SK-N-SH (cell line): ENCODE measurements at regions not wholly inside any gene's neighbourhood (a gene's known extent, or its start where the extent isn't known, plus 50 kb on each side); places are given as distances from the start of the nearest gene placed in this dataset.
"Not testable (repeated sequence)": the region's sequence is repeated elsewhere in the genome, so short reads cannot be mapped to it uniquely, and the experiment has no call there.

Experiments used
- CTCF ChIA-PET: fragments of 300-600, 350-600 bp; formaldehyde crosslinking; extraction: SDS; loops from one replicate; lab custom pipeline; 2021; lab: Yijun Ruan, JAX
- POLR2A ChIA-PET: fragments of 350-600 bp; sonication (Branson Sonifier 250); formaldehyde crosslinking; extraction: SDS; loops from one replicate; lab custom pipeline; 2020; ENCODE audit warnings: antibody characterized with exemption, inconsistent platforms; lab: Yijun Ruan, JAX
- DNase-seq: peaks from one replicate; pipeline ENCODE4 v3.0.0; 2012
- H2AFZ ChIP-seq: fragments of 200-600 bp; sonication (generic); 2 replicates; pipeline ENCODE4 v1.8.1; 2016; ENCODE audit warnings: antibody characterized with exemption, mild to moderate bottlenecking, low read depth
- H3F3A ChIP-seq: fragments of 200-600 bp; sonication (generic); replicated peaks from 2 replicates; pipeline ENCODE3; 2016; ENCODE audit warnings: antibody characterized with exemption, mild to moderate bottlenecking; ENCODE audit not compliant: insufficient read depth
- H3K27ac ChIP-seq, 2 experiments: fragments of 200-500 bp in 1 of 2; fragments of 200-600 bp in 1 of 2; sonication (Bioruptor generic) in 1 of 2; sonication (generic), shearing (Covaris generic) in 1 of 2; 2 replicates each; pipeline versions ENCODE4 v1.5.1 to v1.6.1; 2014 to 2016; ENCODE audit warnings: low read depth in 2 of 2, inconsistent platforms in 1 of 2, low read length in 1 of 2, mild to moderate bottlenecking in 1 of 2, mixed read lengths in 1 of 2
- H3K27me3 ChIP-seq: fragments of 200-600 bp; sonication (generic), shearing (Covaris generic); 2 replicates; pipeline ENCODE4 v1.6.1; 2016; ENCODE audit warnings: mixed run types; ENCODE audit not compliant: insufficient read depth
- H3K36me3 ChIP-seq, 2 experiments: fragments of 200-500 bp in 1 of 2; fragments of 200-600 bp in 1 of 2; sonication (Bioruptor generic) in 1 of 2; sonication (generic) in 1 of 2; replicated peaks in 1 of 2; 2 replicates each; pipeline versions ENCODE3 to v1.5.1; 2014 to 2016; ENCODE audit warnings: low read length in 1 of 2, mild to moderate bottlenecking in 1 of 2; ENCODE audit not compliant: insufficient read depth in 2 of 2, control insufficient read depth in 1 of 2
- H3K4me1 ChIP-seq, 2 experiments: fragments of 200-500 bp in 1 of 2; fragments of 200-600 bp in 1 of 2; sonication (Bioruptor generic) in 1 of 2; sonication (generic), shearing (Covaris generic) in 1 of 2; 2 replicates each; pipeline versions ENCODE4 v1.5.1 to v1.6.1; 2014 to 2016; ENCODE audit warnings: low read depth in 1 of 2, low read length in 1 of 2, mixed run types in 1 of 2; ENCODE audit not compliant: insufficient read depth in 2 of 2, control insufficient read depth in 1 of 2
- H3K4me2 ChIP-seq: fragments of 200-600 bp; sonication (generic), shearing (Covaris generic); 2 replicates; pipeline ENCODE4 v1.6.1; 2017; ENCODE audit warnings: mixed run types
- H3K4me3 ChIP-seq, 2 experiments: fragments of 200-500 bp in 1 of 2; fragments of 200-600 bp in 1 of 2; sonication (Bioruptor generic) in 1 of 2; sonication (generic), shearing (Covaris generic) in 1 of 2; 2 replicates each; pipeline versions ENCODE4 v1.5.1 to v1.8.1; 2014 to 2016; ENCODE audit warnings: low read depth in 2 of 2, inconsistent platforms in 1 of 2, low read length in 1 of 2, mild to moderate bottlenecking in 1 of 2, mixed read lengths in 1 of 2, moderate library complexity in 1 of 2
- H3K79me2 ChIP-seq: fragments of 200-600 bp; sonication (generic); 2 replicates; pipeline ENCODE4 v1.8.1; 2017; ENCODE audit warnings: mild to moderate bottlenecking; ENCODE audit not compliant: insufficient read depth
- H3K9ac ChIP-seq: fragments of 200-600 bp; sonication (generic); 2 replicates; pipeline ENCODE4 v1.6.1; 2017; ENCODE audit warnings: mixed run types
- H3K9me2 ChIP-seq: fragments of 200-600 bp; sonication (generic); 2 replicates; pipeline ENCODE4 v1.6.1; 2017; ENCODE audit warnings: mixed run types
- H3K9me3 ChIP-seq: fragments of 200-600 bp; sonication (generic); 2 replicates; pipeline ENCODE4 v1.6.1; 2017; ENCODE audit warnings: mixed run types, mild to moderate bottlenecking, moderate library complexity
- H4K20me1 ChIP-seq: fragments of 200-600 bp; sonication (generic); 2 replicates; pipeline ENCODE4 v1.6.1; 2017; ENCODE audit warnings: mild to moderate bottlenecking, mixed run types; ENCODE audit not compliant: insufficient read depth
- EP300 ChIP-seq, 2 experiments: IDR thresholded peaks; 2 replicates each; pipeline versions ENCODE4 v1.4.0 to v1.6.1; 2012; ENCODE audit warnings: borderline replicate concordance in 1 of 2, low read depth in 1 of 2, low read length in 1 of 2
- FOSL2 ChIP-seq: IDR thresholded peaks from 2 replicates; pipeline ENCODE4 v1.4.0; 2012; ENCODE audit warnings: low read depth, mild to moderate bottlenecking, moderate library complexity, borderline replicate concordance
- FOXJ3 ChIP-seq: sonication (generic); formaldehyde crosslinking; IDR thresholded peaks from 2 replicates; pipeline ENCODE4 v1.5.1; 2020; ENCODE audit warnings: mild to moderate bottlenecking, missing genetic modification reagents
- GABPA ChIP-seq: IDR thresholded peaks from 2 replicates; pipeline ENCODE4 v1.4.0; 2012; ENCODE audit warnings: low read depth, mild to moderate bottlenecking
- GATA2 ChIP-seq: sonication (generic); formaldehyde crosslinking; IDR thresholded peaks from 2 replicates; pipeline ENCODE4 v1.5.0; 2020; ENCODE audit warnings: mild to moderate bottlenecking, missing genetic modification reagents
- NRF1 ChIP-seq: IDR thresholded peaks from 2 replicates; pipeline ENCODE4 v1.6.1; 2012; ENCODE audit warnings: low read depth, mild to moderate bottlenecking, low read length
- POLR2AphosphoS5 ChIP-seq: IDR thresholded peaks from 2 replicates; pipeline ENCODE4 v1.6.1; 2012; ENCODE audit warnings: low read depth, low read length
- SMC3 ChIP-seq: IDR thresholded peaks from 2 replicates; pipeline ENCODE4 v1.6.1; 2012; ENCODE audit warnings: low read depth, low read length, improper control_type of control experiment
- WGBS: methylation state at CpG from one replicate; pipeline ENCODE4 v1.1.6; 2017; ENCODE audit warnings: low lambda C conversion rate; 5-methylcytosine and 5-hydroxymethylcytosine counted together
- TF ChIP-seq, protein P1 (sequence below): fragments of 150-350 bp; IDR thresholded peaks from 2 replicates; pipeline ENCODE4 v1.6.1; 2017; ENCODE audit warnings: antibody characterized with exemption, low read length, low read depth, borderline replicate concordance
- TF ChIP-seq, protein P2 (sequence below): fragments of 150-350 bp; IDR thresholded peaks from 2 replicates; pipeline ENCODE4 v1.6.1; 2016; ENCODE audit warnings: mild to moderate bottlenecking, low read depth, low read length

DNA sequence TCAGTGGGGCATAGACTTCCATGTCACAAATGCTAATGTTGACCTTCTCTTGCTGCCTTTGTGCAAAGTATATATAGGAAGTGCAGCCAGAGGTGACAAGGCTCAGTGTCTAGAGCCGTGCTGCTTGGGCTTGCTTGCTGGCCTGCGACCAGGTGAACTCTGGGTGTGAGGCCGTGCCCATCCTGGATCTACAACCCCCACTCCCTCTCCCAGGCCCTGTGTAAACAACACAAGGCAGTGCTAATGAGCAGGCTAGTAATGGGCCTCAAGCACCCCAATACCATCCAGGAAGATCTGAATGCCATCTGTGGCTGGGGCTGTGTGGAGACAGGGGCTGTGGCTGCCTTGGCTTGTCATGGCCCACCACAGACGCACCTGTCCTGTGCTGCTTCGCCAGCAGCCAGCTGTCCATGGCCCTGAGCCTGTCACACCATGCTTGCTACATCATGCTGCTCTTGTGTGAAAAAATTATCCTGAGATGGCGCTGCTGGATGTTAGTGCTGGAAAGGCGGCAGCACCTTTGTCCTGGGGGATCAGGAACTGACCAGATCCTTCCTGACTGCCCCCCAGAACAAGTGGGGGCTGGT, 107.6 kb upstream of the ZNF92 start (continued):
- TF ChIP-seq, protein P1, sequence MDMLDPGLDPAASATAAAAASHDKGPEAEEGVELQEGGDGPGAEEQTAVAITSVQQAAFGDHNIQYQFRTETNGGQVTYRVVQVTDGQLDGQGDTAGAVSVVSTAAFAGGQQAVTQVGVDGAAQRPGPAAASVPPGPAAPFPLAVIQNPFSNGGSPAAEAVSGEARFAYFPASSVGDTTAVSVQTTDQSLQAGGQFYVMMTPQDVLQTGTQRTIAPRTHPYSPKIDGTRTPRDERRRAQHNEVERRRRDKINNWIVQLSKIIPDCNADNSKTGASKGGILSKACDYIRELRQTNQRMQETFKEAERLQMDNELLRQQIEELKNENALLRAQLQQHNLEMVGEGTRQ, result no peak

- ChIA-PET CTCF (interaction anchor here (1.1 to 1.2 kb wide), 2 partner anchors 44 to 48 kb away, joined by 3 to 4 read pairs; no protein-coding TSS in a partner anchor), POLR2A (no interaction called here)
- Histone ChIP-seq H3K4me3 (no peak overlapping the region), H3K4me2 (no peak overlapping the region), H3K4me1 (peaks cover 0 to 22% of the 10 kb centered on the region in 2 experiments; a peak in 1 of 4 replicates), H3K9ac (no peak overlapping the region), H3K36me3 (no peaks in the 10 kb centered on the region), H4K20me1 (no peaks in the 10 kb centered on the region), H3F3A (no peaks in the 10 kb centered on the region), H3K9me3 (no peaks in the 10 kb centered on the region), H2AFZ (no peak overlapping the region), H3K27ac (no peak overlapping the region), H3K79me2 (no peaks in the 10 kb centered on the region), H3K9me2 (no peaks in the 10 kb centered on the region), H3K27me3 (no peaks in the 10 kb centered on the region; the same call in 1 of the 2 replicates)
- 36% methylated on average over 2 of the region's 5 CpGs for WGBS
- no peak for DNase-seq
- TF ChIP-seq SMC3 (no peak), FOXJ3 (CRISPR knock-in tag) (no peak), EP300 (IDR thresholded peaks at IDR 0.05; ENCODE audit: borderline replicate concordance in 1 of 2, low read depth in 1 of 2, low read length in 1 of 2) (no peak), FOSL2 (no peak), GABPA (no peak), NRF1 (no peak), POLR2AphosphoS5 (no peak), GATA2 (0 out of 2 replicates have a peak, but pooled peaks have one; percentile 9)
- TF ChIP-seq, protein P2, sequence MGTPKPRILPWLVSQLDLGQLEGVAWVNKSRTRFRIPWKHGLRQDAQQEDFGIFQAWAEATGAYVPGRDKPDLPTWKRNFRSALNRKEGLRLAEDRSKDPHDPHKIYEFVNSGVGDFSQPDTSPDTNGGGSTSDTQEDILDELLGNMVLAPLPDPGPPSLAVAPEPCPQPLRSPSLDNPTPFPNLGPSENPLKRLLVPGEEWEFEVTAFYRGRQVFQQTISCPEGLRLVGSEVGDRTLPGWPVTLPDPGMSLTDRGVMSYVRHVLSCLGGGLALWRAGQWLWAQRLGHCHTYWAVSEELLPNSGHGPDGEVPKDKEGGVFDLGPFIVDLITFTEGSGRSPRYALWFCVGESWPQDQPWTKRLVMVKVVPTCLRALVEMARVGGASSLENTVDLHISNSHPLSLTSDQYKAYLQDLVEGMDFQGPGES, result no peak
Measured at GRCh38 chr7:65264258-65264657, 109.4 kb upstream of the ZNF92 start.

DNA sequence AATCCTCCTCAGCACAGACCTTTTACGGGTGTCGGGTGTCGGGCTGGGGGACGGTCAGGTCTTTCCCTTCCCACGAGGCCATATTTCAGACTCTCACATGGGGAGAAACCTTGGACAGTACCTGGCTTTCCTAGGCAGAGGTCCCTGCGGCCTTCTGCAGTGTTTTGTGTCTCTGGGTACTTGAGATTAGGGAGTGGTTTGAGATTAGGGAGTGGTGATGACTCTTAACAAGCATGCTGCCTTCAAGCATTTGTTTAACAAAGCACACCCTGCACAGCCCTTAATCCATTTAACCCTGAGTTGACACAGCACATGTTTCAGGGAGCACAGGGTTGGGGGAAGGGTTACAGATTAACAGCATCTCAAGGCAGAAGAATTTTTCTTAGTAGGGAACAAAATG, 113.0 kb upstream of the ZNF92 start:
- H3K9me2 ChIP-seq, DNase-seq, H3K4me2 ChIP-seq, H3K9me3 ChIP-seq, H3K27me3 ChIP-seq, POLR2A ChIA-PET, H3K4me1 ChIP-seq, H3K79me2 ChIP-seq, H3F3A ChIP-seq, CTCF ChIA-PET, H4K20me1 ChIP-seq, H3K27ac ChIP-seq, H2AFZ ChIP-seq, H3K4me3 ChIP-seq, H3K9ac ChIP-seq, H3K36me3 ChIP-seq: not testable (repeated sequence)
- WGBS, result 38% methylated on average over 1 of the region's 6 CpGs

DNA sequence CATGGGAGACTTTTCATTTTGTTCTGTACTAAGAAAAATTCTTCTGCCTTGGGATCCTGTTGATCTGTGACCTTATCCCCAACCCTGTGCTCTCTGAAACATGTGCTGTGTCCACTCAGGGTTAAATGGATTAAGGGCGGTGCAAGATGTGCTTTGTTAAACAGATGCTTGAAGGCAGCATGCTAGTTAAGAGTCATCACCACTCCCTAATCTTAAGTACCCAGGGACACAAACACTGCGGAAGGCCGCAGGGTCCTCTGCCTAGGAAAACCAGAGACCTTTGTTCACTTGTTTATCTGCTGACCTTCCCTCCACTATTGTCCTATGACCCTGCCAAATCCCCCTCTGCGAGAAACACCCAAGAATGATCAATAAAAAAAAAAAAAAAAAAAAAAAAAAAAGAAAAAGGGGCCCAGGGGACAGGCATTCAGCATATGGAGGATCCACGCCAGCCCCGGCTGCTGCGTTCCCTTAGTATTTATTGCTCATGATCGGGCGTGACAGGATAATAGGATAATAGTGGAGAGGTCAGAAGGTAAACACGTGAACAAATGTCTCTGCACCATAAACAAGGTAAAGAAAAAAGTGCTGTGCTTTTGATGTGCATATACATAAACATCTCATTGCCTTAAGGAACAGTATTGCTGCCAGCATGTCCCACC, 113.7 kb upstream of the ZNF92 start:
- 73% methylated on average over 8 of the region's 10 CpGs for WGBS
- H4K20me1 ChIP-seq, H3K9ac ChIP-seq, H3K79me2 ChIP-seq, H3K4me1 ChIP-seq, H3K4me3 ChIP-seq, H2AFZ ChIP-seq, H3K9me3 ChIP-seq, H3K9me2 ChIP-seq, H3K27me3 ChIP-seq, CTCF ChIA-PET, POLR2A ChIA-PET, DNase-seq, H3F3A ChIP-seq, H3K27ac ChIP-seq, H3K36me3 ChIP-seq, H3K4me2 ChIP-seq: not testable (repeated sequence)
